ENCODE measurements at regions not wholly inside any gene's neighbourhood (a gene's known extent, or its start where the extent isn't known, plus 50 kb on each side); places are given as distances from the start of the nearest gene placed in this dataset.

- H3K27me3 Mint-ChIP-seq (ENCODE audit: low read depth), result no peaks in the 10 kb centered on the region
- no peaks in the 10 kb centered on the region for H3K36me3 Mint-ChIP-seq (ENCODE audit: low read depth)
- no peak overlapping the region for H3K4me3 Mint-ChIP-seq
- no peaks in the 10 kb centered on the region for H3K9me3 Mint-ChIP-seq
- no peak overlapping the region for H3K27ac Mint-ChIP-seq (ENCODE audit: unreplicated experiment)
- no peak for TF ChIP-seq CTCF (conservative IDR thresholded peaks at IDR 0.05)
- no peaks in the 10 kb centered on the region for H3K4me1 Mint-ChIP-seq
- DNase-seq (ENCODE audit: low read depth, low spot score), result no peak
Measured at GRCh38 chrX:7412840-7413239, 264.9 kb upstream of the PUDP start.

- H3K36me3 Mint-ChIP-seq (ENCODE audit: low read depth), result no peaks in the 10 kb centered on the region
- no peak for DNase-seq (ENCODE audit: low read depth, low spot score)
- H3K27me3 Mint-ChIP-seq (ENCODE audit: low read depth), result no peaks in the 10 kb centered on the region
- H3K4me1 Mint-ChIP-seq, result no peaks in the 10 kb centered on the region
- H3K27ac Mint-ChIP-seq (ENCODE audit: unreplicated experiment), result no peak overlapping the region
- H3K4me3 Mint-ChIP-seq, result no peak overlapping the region
- H3K9me3 Mint-ChIP-seq, result no peaks in the 10 kb centered on the region
- TF ChIP-seq CTCF (conservative IDR thresholded peaks at IDR 0.05), result no peak
Measured at GRCh38 chrX:7409866-7410265, 261.9 kb upstream of the PUDP start.

GRCh38 chrX:7399373-7399772, 251.4 kb upstream of the PUDP start:
- TF ChIP-seq CTCF (conservative IDR thresholded peaks at IDR 0.05), result no peak
- H3K27me3 Mint-ChIP-seq (ENCODE audit: low read depth), result no peaks in the 10 kb centered on the region

GRCh38 chrX:7390441-7390840, 242.5 kb upstream of the PUDP start:
- DNase-seq (ENCODE audit: low read depth, low spot score), result no peak
- Mint-ChIP-seq H3K9me3 (peaks cover 3% of the 10 kb centered on the region), H3K4me1 (no peaks in the 10 kb centered on the region), H3K4me3 (no peak overlapping the region), H3K36me3 (ENCODE audit: low read depth) (no peaks in the 10 kb centered on the region), H3K27ac (ENCODE audit: unreplicated experiment) (no peak overlapping the region), H3K27me3 (ENCODE audit: low read depth) (no peaks in the 10 kb centered on the region)
- no peak for TF ChIP-seq CTCF (conservative IDR thresholded peaks at IDR 0.05)

More at GRCh38 chrX:7399373-7399772, 251.4 kb upstream of the PUDP start:
- Mint-ChIP-seq H3K9me3 (peaks cover 3% of the 10 kb centered on the region), H3K27ac (ENCODE audit: unreplicated experiment) (no peak overlapping the region), H3K4me1 (peaks cover 3% of the 10 kb centered on the region), H3K4me3 (no peak overlapping the region), H3K36me3 (ENCODE audit: low read depth) (no peaks in the 10 kb centered on the region)
- DNase-seq (ENCODE audit: low read depth, low spot score), result no peak

GRCh38 chrX:7389576-7389975, 241.6 kb upstream of the PUDP start:
- no peaks in the 10 kb centered on the region for H3K27me3 Mint-ChIP-seq (ENCODE audit: low read depth)

More at GRCh38 chrX:7389576-7389975, 241.6 kb upstream of the PUDP start:
- H3K9me3 Mint-ChIP-seq, result peaks cover 3% of the 10 kb centered on the region
- TF ChIP-seq CTCF (conservative IDR thresholded peaks at IDR 0.05), result no peak
- no peaks in the 10 kb centered on the region for H3K4me1 Mint-ChIP-seq
- no peak overlapping the region for H3K27ac Mint-ChIP-seq (ENCODE audit: unreplicated experiment)
- no peaks in the 10 kb centered on the region for H3K36me3 Mint-ChIP-seq (ENCODE audit: low read depth)
- no peak overlapping the region for H3K4me3 Mint-ChIP-seq
- DNase-seq (ENCODE audit: low read depth, low spot score), result no peak

Measured in neural crest cell (in vitro differentiated cells).